Trophoblast cell (in vitro differentiated cells and primary cell): ENCODE measurements at regions not wholly inside any gene's neighbourhood (a gene's known extent, or its start where the extent isn't known, plus 50 kb on each side); places are given as distances from the start of the nearest gene placed in this dataset.

Source experiments
- DNase-seq, 2 donors: peaks; one replicate each; pipeline ENCODE4 v3.0.0-alpha.2; 2016
- H2AFZ ChIP-seq: 2 replicates; pipeline ENCODE4 v1.6.1; 2013; ENCODE audit warnings: low read length, moderate library complexity, mild to moderate bottlenecking; ENCODE audit not compliant: insufficient read depth, poor library complexity
- H2AK5ac ChIP-seq: 2 replicates; pipeline ENCODE4 v1.6.1; 2013; ENCODE audit warnings: mild to moderate bottlenecking, low read length
- H2BK120ac ChIP-seq: 2 replicates; pipeline ENCODE4 v1.6.1; 2013; ENCODE audit warnings: low read length, mild to moderate bottlenecking, moderate library complexity; ENCODE audit not compliant: insufficient read depth, poor library complexity
- H2BK12ac ChIP-seq: 2 replicates; pipeline ENCODE4 v1.6.1; 2013; ENCODE audit warnings: mild to moderate bottlenecking, low read length, moderate library complexity
- H2BK5ac ChIP-seq: 2 replicates; pipeline ENCODE4 v1.6.1; 2013; ENCODE audit warnings: low read length, low read depth, moderate library complexity, mild to moderate bottlenecking; ENCODE audit not compliant: poor library complexity
- H3K14ac ChIP-seq: 2 replicates; pipeline ENCODE4 v1.6.1; 2013; ENCODE audit warnings: mild to moderate bottlenecking, low read length
- H3K18ac ChIP-seq: 2 replicates; pipeline ENCODE4 v1.6.1; 2013; ENCODE audit warnings: mild to moderate bottlenecking, low read length
- H3K23ac ChIP-seq: 2 replicates; pipeline ENCODE4 v1.6.1; 2013; ENCODE audit warnings: low read length
- H3K27ac ChIP-seq: 2 replicates; pipeline ENCODE4 v1.5.1; 2013; ENCODE audit warnings: low read depth, mild to moderate bottlenecking, inconsistent platforms, low read length, moderate library complexity
- H3K27me3 ChIP-seq: 2 replicates; pipeline ENCODE4 v1.6.1; 2013; ENCODE audit warnings: inconsistent platforms, mild to moderate bottlenecking, low read length, moderate library complexity; ENCODE audit not compliant: insufficient read depth
- H3K36me3 ChIP-seq, 2 experiments: 1 replicate in 1 of 2; 2 replicates in 1 of 2; pipeline ENCODE4 v1.6.1; 2013; ENCODE audit warnings: low read length in 2 of 2, mild to moderate bottlenecking in 2 of 2, moderate library complexity in 1 of 2; ENCODE audit not compliant: insufficient read depth in 2 of 2, control insufficient read depth in 1 of 2
- H3K4ac ChIP-seq: 2 replicates; pipeline ENCODE4 v1.6.1; 2013; ENCODE audit warnings: low read depth, mild to moderate bottlenecking, low read length, moderate library complexity
- H3K4me1 ChIP-seq, 2 experiments: 1 replicate in 1 of 2; 2 replicates in 1 of 2; pipeline ENCODE4 v1.6.1; 2013; ENCODE audit warnings: low read length in 2 of 2, mild to moderate bottlenecking in 2 of 2, moderate library complexity in 1 of 2; ENCODE audit not compliant: insufficient read depth in 2 of 2, control insufficient read depth in 1 of 2
- H3K4me2 ChIP-seq: 2 replicates; pipeline ENCODE4 v1.6.1; 2013; ENCODE audit warnings: inconsistent platforms, mild to moderate bottlenecking, low read length, moderate library complexity
- H3K4me3 ChIP-seq: 2 replicates; pipeline ENCODE4 v1.5.1; 2013; ENCODE audit warnings: mild to moderate bottlenecking, low read depth, low read length, inconsistent platforms
- H3K79me1 ChIP-seq: one replicate; pipeline ENCODE4 v1.6.1; 2013; ENCODE audit warnings: low read length
- H3K79me2 ChIP-seq: 2 replicates; pipeline ENCODE4 v1.6.1; 2013; ENCODE audit warnings: low read length, mild to moderate bottlenecking; ENCODE audit not compliant: control insufficient read depth, insufficient read depth, poor library complexity
- H3K9ac ChIP-seq: 2 replicates; pipeline ENCODE4 v1.6.1; 2013; ENCODE audit warnings: mild to moderate bottlenecking, low read length
- H3K9me3 ChIP-seq: 2 replicates; pipeline ENCODE4 v1.6.1; 2013; ENCODE audit warnings: low read depth, mild to moderate bottlenecking, control low read depth, inconsistent platforms, low read length; ENCODE audit not compliant: insufficient read depth
- H4K12ac ChIP-seq: 2 replicates; pipeline ENCODE4 v1.6.1; 2013; ENCODE audit warnings: low read depth, mild to moderate bottlenecking, low read length, moderate library complexity
- H4K8ac ChIP-seq: 2 replicates; pipeline ENCODE4 v1.6.1; 2013; ENCODE audit warnings: low read depth, mild to moderate bottlenecking, low read length, moderate library complexity
- H4K91ac ChIP-seq: one replicate; pipeline ENCODE4 v1.6.1; 2013; ENCODE audit warnings: low read depth, mild to moderate bottlenecking, low read length, moderate library complexity
- WGBS: extraction: QIAGEN DNeasy Blood & Tissue Kit; methylation state at CpG from one replicate; pipeline ENCODE4 v1.1.7; 2013; ENCODE audit warnings: missing lambda C conversion rate; ENCODE audit not compliant: insufficient read length, insufficient coverage; ENCODE audit errors: extremely low coverage; 5-methylcytosine and 5-hydroxymethylcytosine counted together

DNA sequence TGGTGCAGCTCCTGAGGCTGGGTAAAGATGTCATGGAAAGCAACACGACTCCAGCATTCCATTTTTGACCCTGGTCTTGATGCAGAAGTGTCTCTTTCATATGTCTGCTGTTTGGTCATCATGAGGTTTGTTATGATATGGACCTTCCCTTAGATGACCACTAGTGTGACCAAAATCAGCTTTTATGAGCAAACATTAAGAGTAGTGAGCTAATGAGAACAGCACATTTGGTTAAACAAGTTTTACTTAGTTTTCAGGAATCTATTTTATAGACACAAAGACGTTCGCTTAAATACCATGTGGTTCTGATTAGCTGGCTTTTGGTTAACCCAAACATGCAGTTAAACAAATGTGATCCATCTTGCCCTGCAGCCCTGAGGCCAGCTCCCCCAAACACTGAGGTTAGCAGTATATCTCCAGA, 56.7 kb upstream of the ACTBL2 start:
- Histone ChIP-seq H2AK5ac (no peak overlapping the region), H3K4me2 (no peak overlapping the region), H3K23ac (no peak overlapping the region), H3K14ac (no peak overlapping the region), H2BK5ac (no peak overlapping the region), H2BK12ac (no peak overlapping the region), H3K4me3 (no peak overlapping the region), H3K4ac (no peak overlapping the region), H3K79me1 (no peaks in the 10 kb centered on the region), H3K18ac (no peak overlapping the region), H2BK120ac (no peak overlapping the region), H3K79me2 (no peaks in the 10 kb centered on the region), H3K27ac (no peak overlapping the region), H2AFZ (no peak overlapping the region), H3K9ac (no peak overlapping the region), H3K4me1 (no peaks in the 10 kb centered on the region), H3K9me3 (no peaks in the 10 kb centered on the region), H4K12ac (no peak overlapping the region), H4K91ac (no peak overlapping the region), H3K36me3 (no peaks in the 10 kb centered on the region), H4K8ac (no peak overlapping the region), H3K27me3 (no peaks in the 10 kb centered on the region)
- no CpG with 5 or more reads among the region's 3 CpGs for WGBS
- no peak for DNase-seq

GRCh38 chr5:57538341-57538955, 55.8 kb upstream of the ACTBL2 start:
- no peaks in the 10 kb centered on the region for H3K9me3 ChIP-seq
- WGBS = no CpG with 5 or more reads among the region's 7 CpGs
- H4K91ac ChIP-seq = no peak overlapping the region
- H2AFZ ChIP-seq = no peak overlapping the region
- H3K79me2 ChIP-seq = no peaks in the 10 kb centered on the region
- no peak overlapping the region for H3K27ac ChIP-seq
- no peak overlapping the region for H3K4ac ChIP-seq
- H3K36me3 ChIP-seq = no peaks in the 10 kb centered on the region
- H3K4me2 ChIP-seq = no peak overlapping the region
- no peak overlapping the region for H4K12ac ChIP-seq
- H4K8ac ChIP-seq = no peak overlapping the region
- H3K9ac ChIP-seq = no peak overlapping the region
- no peak overlapping the region for H2BK5ac ChIP-seq
- H3K4me1 ChIP-seq = no peaks in the 10 kb centered on the region
- DNase-seq = no peak
- H3K18ac ChIP-seq = no peak overlapping the region
- no peaks in the 10 kb centered on the region for H3K79me1 ChIP-seq
- H2BK120ac ChIP-seq = no peak overlapping the region
- no peak overlapping the region for H3K23ac ChIP-seq
- H3K27me3 ChIP-seq = no peaks in the 10 kb centered on the region
- no peak overlapping the region for H2BK12ac ChIP-seq
- H2AK5ac ChIP-seq = no peak overlapping the region
- H3K4me3 ChIP-seq = no peak overlapping the region
- H3K14ac ChIP-seq = no peak overlapping the region

GRCh38 chr5:57537811-57538210, 55.2 kb upstream of the ACTBL2 start:
- H3K4me2 ChIP-seq = no peak overlapping the region
- H3K4me1 ChIP-seq = no peaks in the 10 kb centered on the region
- H3K36me3 ChIP-seq = no peaks in the 10 kb centered on the region
- no peak overlapping the region for H2BK5ac ChIP-seq
- no peak overlapping the region for H3K27ac ChIP-seq
- no peak overlapping the region for H2BK12ac ChIP-seq
- H2BK120ac ChIP-seq = no peak overlapping the region
- H3K14ac ChIP-seq = no peak overlapping the region
- no peaks in the 10 kb centered on the region for H3K9me3 ChIP-seq
- H3K79me2 ChIP-seq = no peaks in the 10 kb centered on the region
- DNase-seq = no peak
- no peak overlapping the region for H3K18ac ChIP-seq
- H3K4ac ChIP-seq = no peak overlapping the region
- H2AK5ac ChIP-seq = no peak overlapping the region
- H3K27me3 ChIP-seq = no peaks in the 10 kb centered on the region
- no peak overlapping the region for H4K12ac ChIP-seq
- H3K4me3 ChIP-seq = no peak overlapping the region
- H4K8ac ChIP-seq = no peak overlapping the region
- no peak overlapping the region for H2AFZ ChIP-seq
- H3K9ac ChIP-seq = no peak overlapping the region
- no peaks in the 10 kb centered on the region for H3K79me1 ChIP-seq
- H4K91ac ChIP-seq = no peak overlapping the region
- WGBS = no CpG with 5 or more reads among the region's 2 CpGs
- no peak overlapping the region for H3K23ac ChIP-seq

DNA sequence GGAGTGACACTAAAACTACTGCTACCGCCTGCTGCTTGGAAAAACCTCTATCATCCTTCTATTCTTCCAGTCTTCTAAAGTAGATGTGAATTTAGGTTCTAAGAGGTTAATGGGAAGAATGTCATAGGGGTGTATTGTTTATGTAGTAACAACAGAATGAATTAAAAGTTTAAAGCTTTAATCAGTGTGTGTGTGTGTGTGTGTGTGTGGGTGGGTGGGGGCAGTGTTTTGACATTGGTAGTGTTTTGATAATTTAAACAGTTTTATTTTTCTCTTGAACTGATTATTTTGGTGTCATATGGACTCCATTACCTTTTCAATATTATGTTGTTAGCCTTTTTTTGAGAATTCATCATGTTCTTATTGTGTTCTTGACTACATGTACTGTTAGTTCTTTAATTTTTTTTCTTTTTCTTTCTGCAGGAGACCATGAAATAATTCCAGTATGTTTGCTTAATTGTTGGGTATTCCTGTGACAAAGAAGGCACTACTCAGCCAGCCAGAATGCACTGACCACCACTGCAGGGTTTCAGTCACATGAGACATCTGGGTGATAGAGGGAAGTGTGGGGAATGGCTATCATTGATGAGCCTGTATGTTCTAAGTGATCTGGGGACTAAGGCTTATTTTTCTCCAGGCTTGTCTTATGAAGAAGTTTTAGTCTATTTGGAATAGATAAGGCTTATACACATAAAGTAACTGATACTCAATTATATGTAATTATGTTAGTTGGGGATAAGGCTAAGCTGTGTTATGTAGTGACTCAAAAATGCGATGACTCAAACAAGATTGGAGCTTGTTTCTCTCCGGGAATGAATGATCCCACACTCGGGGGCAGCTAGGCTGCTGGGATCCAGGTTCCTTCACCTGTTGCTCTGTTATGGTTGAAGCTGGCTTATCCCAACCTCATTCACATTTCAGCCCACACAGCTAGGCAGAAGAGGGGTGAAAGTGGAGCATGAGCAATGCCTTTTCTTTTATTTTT, 50.2 kb upstream of the ACTBL2 start:
- Histone ChIP-seq H2AK5ac (no peak overlapping the region), H3K4me3 (no peak overlapping the region), H4K91ac (no peak overlapping the region), H3K9me3 (no peaks in the 10 kb centered on the region), H2BK12ac (no peak overlapping the region), H3K79me2 (no peaks in the 10 kb centered on the region), H2BK5ac (no peak overlapping the region), H3K23ac (no peak overlapping the region), H3K27ac (no peak overlapping the region), H4K12ac (no peak overlapping the region), H3K27me3 (no peaks in the 10 kb centered on the region), H2AFZ (no peak overlapping the region), H4K8ac (no peak overlapping the region), H3K79me1 (no peaks in the 10 kb centered on the region), H2BK120ac (no peak overlapping the region), H3K9ac (no peak overlapping the region), H3K18ac (no peak overlapping the region), H3K4me1 (no peaks in the 10 kb centered on the region), H3K4me2 (no peak overlapping the region), H3K14ac (no peak overlapping the region), H3K4ac (no peak overlapping the region), H3K36me3 (no peaks in the 10 kb centered on the region)
- no peak for DNase-seq
- WGBS = no CpG with 5 or more reads among the region's 4 CpGs
